ENCODE measurements at regions not wholly inside any gene's neighbourhood (a gene's known extent, or its start where the extent isn't known, plus 50 kb on each side); places are given as distances from the start of the nearest gene placed in this dataset.

DNA sequence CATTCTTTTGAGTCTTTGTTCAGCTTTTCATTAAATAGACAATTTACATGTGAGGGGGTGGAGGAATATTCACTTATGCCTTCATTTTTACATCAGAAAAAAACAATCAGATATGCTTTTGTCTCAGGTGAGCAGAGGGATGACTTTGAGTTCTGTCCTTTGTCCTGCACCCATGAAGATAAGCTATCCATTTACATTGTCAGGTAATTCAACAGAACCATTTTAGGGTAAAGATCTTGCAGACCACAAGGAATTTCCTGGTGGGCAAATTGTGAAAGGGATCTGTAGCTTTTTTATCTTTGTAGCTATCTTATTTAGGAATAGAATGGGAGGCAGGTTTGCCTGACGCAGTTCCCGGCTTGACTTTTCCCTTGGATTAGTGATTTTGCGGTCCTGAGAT, 242.7 kb upstream of the IRF2BP2 start:
- intact Hi-C loops (cut with micrococcal nuclease; ENCODE audit: unreplicated experiment) (no loop called here), in situ Hi-C loops (cut with HindIII; ENCODE audit: extremely low pct_ligation_motif_present, low pct_unique_long_range_greater_than_20kb) (no loop called here)
- Histone ChIP-seq H2AFZ (ENCODE audit: low read length) (no peak overlapping the region), H3K27ac (ENCODE audit: extremely low read length, insufficient read depth, low read length) (no peak overlapping the region), H3K36me3 (replicated peaks in 1 of 2; ENCODE audit: control insufficient read depth in 1 of 2, insufficient read depth in 2 of 2, low read length in 2 of 2) (no peaks in the 10 kb centered on the region; a peak in 1 of 5 replicates), H3K79me2 (ENCODE audit: insufficient read depth, low read length) (no peaks in the 10 kb centered on the region), H3K27me3 (ENCODE audit: control insufficient read depth in 1 of 2, insufficient read depth in 2 of 2, low read length in 2 of 2) (no peaks in the 10 kb centered on the region), H3K4me1 (ENCODE audit: insufficient read depth, low read length) (peaks cover 19% of the 10 kb centered on the region), H3K4me3 (replicated peaks in 1 of 3; ENCODE audit: insufficient read depth in 1 of 3, low read depth in 2 of 3, low read length in 3 of 3) (no peak overlapping the region), H4K20me1 (ENCODE audit: insufficient read depth, low read length) (no peaks in the 10 kb centered on the region), H3K4me2 (ENCODE audit: low read depth, low read length) (no peak overlapping the region), H3K9ac (ENCODE audit: insufficient read depth, low read depth, low read length) (no peak overlapping the region), H3K9me3 (ENCODE audit: low read length) (no peaks in the 10 kb centered on the region)
- ChIA-PET POLR2A (interaction anchor here (1.3 kb wide), 1 partner anchor 10 kb away, joined by 3 read pairs; no protein-coding TSS in a partner anchor), CTCF (ENCODE audit: low intra/inter-chr PET ratio, low total read pairs) (no interaction called here)
- DNase-seq (ENCODE audit: low spot score) (peak; percentile 19), ATAC-seq (no peak), FAIRE-seq (no peak)
- 95% methylated on average over 3 of the region's 3 CpGs for WGBS (ENCODE audit: low lambda C conversion rate)
- TF ChIP-seq, protein P1, sequence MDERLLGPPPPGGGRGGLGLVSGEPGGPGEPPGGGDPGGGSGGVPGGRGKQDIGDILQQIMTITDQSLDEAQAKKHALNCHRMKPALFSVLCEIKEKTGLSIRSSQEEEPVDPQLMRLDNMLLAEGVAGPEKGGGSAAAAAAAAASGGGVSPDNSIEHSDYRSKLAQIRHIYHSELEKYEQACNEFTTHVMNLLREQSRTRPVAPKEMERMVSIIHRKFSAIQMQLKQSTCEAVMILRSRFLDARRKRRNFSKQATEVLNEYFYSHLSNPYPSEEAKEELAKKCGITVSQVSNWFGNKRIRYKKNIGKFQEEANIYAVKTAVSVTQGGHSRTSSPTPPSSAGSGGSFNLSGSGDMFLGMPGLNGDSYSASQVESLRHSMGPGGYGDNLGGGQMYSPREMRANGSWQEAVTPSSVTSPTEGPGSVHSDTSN (CRISPR knock-in tag; IDR thresholded peaks at IDR 0.05): no peak
- TF ChIP-seq GATAD1 (CRISPR knock-in tag; IDR thresholded peaks at IDR 0.05): no peak
- no peak for TF ChIP-seq SMARCC2 (IDR thresholded peaks at IDR 0.05)
- TF ChIP-seq ZSCAN20 (CRISPR knock-in tag; IDR thresholded peaks at IDR 0.05; ENCODE audit: borderline replicate concordance): no peak
- no peak for TF ChIP-seq ZNF256 (CRISPR knock-in tag; conservative IDR thresholded peaks at IDR 0.05)
- TF ChIP-seq ZNF556 (CRISPR knock-in tag; IDR thresholded peaks at IDR 0.05; ENCODE audit: borderline replicate concordance): no peak
- TF ChIP-seq, protein P2, sequence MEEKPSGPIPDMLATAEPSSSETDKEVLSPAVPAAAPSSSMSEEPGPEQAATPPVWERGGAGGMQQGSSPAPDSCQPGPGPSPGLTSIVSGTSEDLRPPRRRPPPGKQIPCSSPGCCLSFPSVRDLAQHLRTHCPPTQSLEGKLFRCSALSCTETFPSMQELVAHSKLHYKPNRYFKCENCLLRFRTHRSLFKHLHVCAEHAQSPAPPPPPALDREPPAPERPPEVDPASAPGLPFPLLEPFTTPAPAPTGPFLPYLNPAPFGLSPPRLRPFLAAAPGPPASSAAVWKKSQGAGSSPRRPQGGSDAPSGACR (CRISPR knock-in tag; IDR thresholded peaks at IDR 0.05): no peak
- TF ChIP-seq MTF2 (CRISPR knock-in tag; IDR thresholded peaks at IDR 0.05; ENCODE audit: borderline replicate concordance): no peak
- no peak for TF ChIP-seq MAFG (CRISPR knock-in tag; IDR thresholded peaks at IDR 0.05)
- no peak for TF ChIP-seq IRX3 (CRISPR knock-in tag; IDR thresholded peaks at IDR 0.05; ENCODE audit: borderline replicate concordance, low read depth)
- TF ChIP-seq REXO4 (CRISPR knock-in tag; IDR thresholded peaks at IDR 0.05; ENCODE audit: borderline replicate concordance): no peak
- TF ChIP-seq TARDBP (CRISPR knock-in tag; IDR thresholded peaks at IDR 0.05): no peak
- TF ChIP-seq, protein P3, sequence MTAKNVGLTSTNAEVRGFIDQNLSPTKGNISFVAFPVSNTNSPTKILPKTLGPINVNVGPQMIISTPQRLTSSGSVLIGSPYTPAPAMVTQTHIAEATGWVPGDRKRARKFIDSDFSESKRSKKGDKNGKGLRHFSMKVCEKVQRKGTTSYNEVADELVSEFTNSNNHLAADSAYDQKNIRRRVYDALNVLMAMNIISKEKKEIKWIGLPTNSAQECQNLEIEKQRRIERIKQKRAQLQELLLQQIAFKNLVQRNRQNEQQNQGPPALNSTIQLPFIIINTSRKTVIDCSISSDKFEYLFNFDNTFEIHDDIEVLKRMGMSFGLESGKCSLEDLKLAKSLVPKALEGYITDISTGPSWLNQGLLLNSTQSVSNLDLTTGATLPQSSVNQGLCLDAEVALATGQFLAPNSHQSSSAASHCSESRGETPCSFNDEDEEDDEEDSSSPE (CRISPR knock-in tag; IDR thresholded peaks at IDR 0.05): no peak
- TF ChIP-seq, protein P4, sequence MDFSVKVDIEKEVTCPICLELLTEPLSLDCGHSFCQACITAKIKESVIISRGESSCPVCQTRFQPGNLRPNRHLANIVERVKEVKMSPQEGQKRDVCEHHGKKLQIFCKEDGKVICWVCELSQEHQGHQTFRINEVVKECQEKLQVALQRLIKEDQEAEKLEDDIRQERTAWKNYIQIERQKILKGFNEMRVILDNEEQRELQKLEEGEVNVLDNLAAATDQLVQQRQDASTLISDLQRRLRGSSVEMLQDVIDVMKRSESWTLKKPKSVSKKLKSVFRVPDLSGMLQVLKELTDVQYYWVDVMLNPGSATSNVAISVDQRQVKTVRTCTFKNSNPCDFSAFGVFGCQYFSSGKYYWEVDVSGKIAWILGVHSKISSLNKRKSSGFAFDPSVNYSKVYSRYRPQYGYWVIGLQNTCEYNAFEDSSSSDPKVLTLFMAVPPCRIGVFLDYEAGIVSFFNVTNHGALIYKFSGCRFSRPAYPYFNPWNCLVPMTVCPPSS (IDR thresholded peaks at IDR 0.05): no peak
- TF ChIP-seq FOSL2 (CRISPR knock-in tag; IDR thresholded peaks at IDR 0.05): no peak
- BruUV-seq (replicated peaks): no TSS peak
